Heart left ventricle (tissue), 13 donors: ENCODE measurements at regions not wholly inside any gene's neighbourhood (a gene's known extent, or its start where the extent isn't known, plus 50 kb on each side); places are given as distances from the start of the nearest gene placed in this dataset.

Experiments
- POLR2A ChIP-seq, 2 donors: fragments of 450-650 bp; IDR thresholded peaks; one replicate each; pipeline ENCODE4 v1.6.1; 2017; ENCODE audit warnings: antibody characterized with exemption in 2 of 2, mild to moderate bottlenecking in 2 of 2, moderate library complexity in 2 of 2
- TF ChIP-seq, protein P1 (sequence below), 12 donors: fragments of 200-600 bp; sonication (generic) in 4 of 12; IDR thresholded peaks; one replicate each; pipeline versions ENCODE4 v1.5.0 to v1.8.0; 2018 to 2022; ENCODE audit warnings: antibody characterized with exemption in 12 of 12, mild to moderate bottlenecking in 5 of 12
- donor health status: ischemic (EF 13 %, LVEDD 7.1; RV severe dilation, severe dysfunction).
- donor health status: DM: no; HTN: yes; CAD: no.
- donor health status: DM: no; HTN: no; CAD: no.
- donor health status: ischemic (EF 25% LVEDD 6.9; RV normal size, moderate dysfunction).
- donor health status: ischemic (EF 25% LVEDD 5.7; RV mildly dilated, moderate dysfunction).
- donor health status: ischemic (EF 35%, LVEDD 5.7; RV mildly dilated, moderate dysfunction).
- donor health status: nonischemic (EF 11% LVEDD 7.7; RV severe dilation, severe dysfunction).
- donor health status: DM: yes; HTN: yes; CAD: no.
- donor health status: PGD.
- donor health status: ischemic (EF 29% LVEDD 5.4; RV normal size, mild dysfunction).
- donor health status: nonischemic (EF 23%, LVEDD 6.1; RV moderate dilation, normal function).

DNA sequence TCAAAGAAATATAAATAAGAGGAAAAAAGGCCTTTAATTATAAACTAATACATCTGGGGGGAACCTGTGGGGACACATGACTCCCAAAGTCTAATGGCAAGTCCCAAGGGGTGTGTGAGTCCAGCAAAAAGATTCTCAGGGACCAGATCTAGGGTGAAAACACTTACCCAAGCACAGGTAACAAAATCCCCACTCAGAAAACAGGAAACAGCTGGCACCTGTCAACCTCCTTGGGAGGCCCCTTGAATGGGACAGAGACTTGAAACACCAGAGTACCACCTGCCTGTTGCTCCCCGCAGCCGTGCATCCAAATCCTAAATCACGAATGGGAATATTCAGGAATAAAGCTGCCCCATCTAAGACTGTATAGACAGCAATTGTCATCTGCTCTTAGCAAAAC, 461.2 kb upstream of the CDH5 start:
- TF ChIP-seq, protein P1, sequence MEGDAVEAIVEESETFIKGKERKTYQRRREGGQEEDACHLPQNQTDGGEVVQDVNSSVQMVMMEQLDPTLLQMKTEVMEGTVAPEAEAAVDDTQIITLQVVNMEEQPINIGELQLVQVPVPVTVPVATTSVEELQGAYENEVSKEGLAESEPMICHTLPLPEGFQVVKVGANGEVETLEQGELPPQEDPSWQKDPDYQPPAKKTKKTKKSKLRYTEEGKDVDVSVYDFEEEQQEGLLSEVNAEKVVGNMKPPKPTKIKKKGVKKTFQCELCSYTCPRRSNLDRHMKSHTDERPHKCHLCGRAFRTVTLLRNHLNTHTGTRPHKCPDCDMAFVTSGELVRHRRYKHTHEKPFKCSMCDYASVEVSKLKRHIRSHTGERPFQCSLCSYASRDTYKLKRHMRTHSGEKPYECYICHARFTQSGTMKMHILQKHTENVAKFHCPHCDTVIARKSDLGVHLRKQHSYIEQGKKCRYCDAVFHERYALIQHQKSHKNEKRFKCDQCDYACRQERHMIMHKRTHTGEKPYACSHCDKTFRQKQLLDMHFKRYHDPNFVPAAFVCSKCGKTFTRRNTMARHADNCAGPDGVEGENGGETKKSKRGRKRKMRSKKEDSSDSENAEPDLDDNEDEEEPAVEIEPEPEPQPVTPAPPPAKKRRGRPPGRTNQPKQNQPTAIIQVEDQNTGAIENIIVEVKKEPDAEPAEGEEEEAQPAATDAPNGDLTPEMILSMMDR (IDR thresholded peaks at IDR 0.05), result no peak
- no peak for TF ChIP-seq POLR2A (IDR thresholded peaks at IDR 0.05)
